H9 (cell line): ENCODE measurements at regions not wholly inside any gene's neighbourhood (a gene's known extent, or its start where the extent isn't known, plus 50 kb on each side); places are given as distances from the start of the nearest gene placed in this dataset.

Experiments used
- DNase-seq: peaks from one replicate; pipeline ENCODE4 v3.0.0-alpha.2; 2017
- H2AFZ ChIP-seq: one replicate; pipeline ENCODE4 v1.6.1; 2013; ENCODE audit warnings: mild to moderate bottlenecking, low read length, control low read depth, moderate library complexity
- H2AK5ac ChIP-seq: 2 replicates; pipeline ENCODE4 v1.6.1; 2013; ENCODE audit warnings: low read length, control low read depth, mixed read lengths; ENCODE audit not compliant: insufficient read length
- H2BK120ac ChIP-seq: one replicate; pipeline ENCODE4 v1.6.1; 2013; ENCODE audit warnings: low read depth, mild to moderate bottlenecking, low read length, control low read depth, inconsistent platforms; ENCODE audit not compliant: poor library complexity, severe bottlenecking
- H2BK12ac ChIP-seq: 2 replicates; pipeline ENCODE4 v1.6.1; 2013; ENCODE audit warnings: low read length, control low read depth, mixed read lengths, low read depth; ENCODE audit not compliant: insufficient read length
- H2BK15ac ChIP-seq: 2 replicates; pipeline ENCODE4 v1.6.1; 2013; ENCODE audit warnings: low read depth, low read length, control low read depth
- H2BK20ac ChIP-seq: one replicate; pipeline ENCODE4 v1.6.1; 2013; ENCODE audit warnings: low read depth, mild to moderate bottlenecking, low read length, control low read depth, inconsistent platforms; ENCODE audit not compliant: poor library complexity, severe bottlenecking
- H2BK5ac ChIP-seq: 2 replicates; pipeline ENCODE4 v1.6.1; 2013; ENCODE audit warnings: low read length, control low read depth, mixed read lengths; ENCODE audit not compliant: insufficient read length
- H3K14ac ChIP-seq: 2 replicates; pipeline ENCODE4 v1.6.1; 2013; ENCODE audit warnings: low read length, control low read depth; ENCODE audit not compliant: insufficient read depth
- H3K18ac ChIP-seq: 2 replicates; pipeline ENCODE4 v1.6.1; 2013; ENCODE audit warnings: low read depth, mild to moderate bottlenecking, mixed read lengths, low read length, control low read depth; ENCODE audit not compliant: insufficient read length
- H3K23ac ChIP-seq: 2 replicates; pipeline ENCODE4 v1.6.1; 2013; ENCODE audit warnings: low read length, control low read depth, mixed read lengths, low read depth; ENCODE audit not compliant: insufficient read length
- H3K23me2 ChIP-seq: 2 replicates; pipeline ENCODE4 v1.6.1; 2013; ENCODE audit warnings: low read depth, mild to moderate bottlenecking, mixed read lengths, low read length, control low read depth; ENCODE audit not compliant: insufficient read length, poor library complexity, severe bottlenecking
- H3K27ac ChIP-seq: 2 replicates; pipeline ENCODE4 v1.5.1; 2013; ENCODE audit warnings: low read length, control low read depth, mixed read lengths, low read depth; ENCODE audit not compliant: insufficient read length
- H3K27me3 ChIP-seq: 2 replicates; pipeline ENCODE4 v1.6.1; 2013; ENCODE audit warnings: low read length, control low read depth, inconsistent platforms; ENCODE audit not compliant: insufficient read depth
- H3K4ac ChIP-seq: 2 replicates; pipeline ENCODE4 v1.6.1; 2013; ENCODE audit warnings: low read depth, mild to moderate bottlenecking, control low read depth, inconsistent platforms, low read length, moderate library complexity
- H3K4me1 ChIP-seq: 2 replicates; pipeline ENCODE4 v1.6.1; 2013; ENCODE audit warnings: low read length, control low read depth, inconsistent platforms; ENCODE audit not compliant: insufficient read depth
- H3K4me2 ChIP-seq: 2 replicates; pipeline ENCODE4 v1.6.1; 2013; ENCODE audit warnings: low read length, control low read depth, mixed read lengths; ENCODE audit not compliant: insufficient read length, insufficient read depth
- H3K56ac ChIP-seq: 2 replicates; pipeline ENCODE4 v1.6.1; 2013; ENCODE audit warnings: low read depth, mild to moderate bottlenecking, mixed read lengths, low read length, control low read depth; ENCODE audit not compliant: insufficient read length
- H3K79me1 ChIP-seq: 2 replicates; pipeline ENCODE4 v1.6.1; 2013; ENCODE audit warnings: low read depth, mild to moderate bottlenecking, moderate library complexity, low read length, control low read depth, inconsistent platforms; ENCODE audit not compliant: insufficient read depth, poor library complexity, severe bottlenecking
- H3K79me2 ChIP-seq: 2 replicates; pipeline ENCODE4 v1.6.1; 2013; ENCODE audit warnings: low read length, control low read depth, inconsistent platforms; ENCODE audit not compliant: insufficient read depth
- H3K9ac ChIP-seq: 2 replicates; pipeline ENCODE4 v1.6.1; 2013; ENCODE audit warnings: low read length, control low read depth, mixed read lengths; ENCODE audit not compliant: insufficient read length; ENCODE audit errors: extremely low read depth
- H3K9me3 ChIP-seq: one replicate; pipeline ENCODE4 v1.6.1; 2013; ENCODE audit warnings: low read depth, low read length, inconsistent platforms; ENCODE audit not compliant: control insufficient read depth
- H3T11ph ChIP-seq: one replicate; pipeline ENCODE4 v1.6.1; 2013; ENCODE audit warnings: mild to moderate bottlenecking, low read length, control low read depth, inconsistent platforms
- H4K20me1 ChIP-seq: one replicate; pipeline ENCODE4 v1.6.1; 2013; ENCODE audit not compliant: control insufficient read depth, insufficient read length, insufficient read depth
- H4K5ac ChIP-seq: 2 replicates; pipeline ENCODE4 v1.6.1; 2013; ENCODE audit warnings: low read depth, mild to moderate bottlenecking, mixed read lengths, low read length, control low read depth; ENCODE audit not compliant: insufficient read length
- H4K8ac ChIP-seq: replicated peaks from 2 replicates; pipeline ENCODE4 v1.6.1; 2013; ENCODE audit warnings: low read length, control low read depth, mixed read lengths, low read depth; ENCODE audit not compliant: insufficient read length
- H4K91ac ChIP-seq: 2 replicates; pipeline ENCODE4 v1.6.1; 2013; ENCODE audit warnings: low read depth, mild to moderate bottlenecking, moderate library complexity, mixed read lengths, low read length, control low read depth; ENCODE audit not compliant: insufficient read length
- H3K27ac Mint-ChIP-seq, 3 experiments: 2 replicates in 2 of 3; 3 replicates in 1 of 3; pipeline ENCODE4 v1.8.0; 2020 to 2021; ENCODE audit warnings: mixed read lengths in 3 of 3, mild to moderate bottlenecking in 1 of 3, moderate library complexity in 1 of 3
- H3K27me3 Mint-ChIP-seq: 2 replicates; pipeline ENCODE4 v1.8.0; 2021; ENCODE audit warnings: low read depth, mild to moderate bottlenecking, moderate library complexity, mixed read lengths
- H3K36me3 Mint-ChIP-seq, 3 experiments: 2 replicates in 2 of 3; 3 replicates in 1 of 3; pipeline ENCODE4 v1.8.0; 2020 to 2021; ENCODE audit warnings: low read depth in 3 of 3, mixed read lengths in 3 of 3; ENCODE audit not compliant: insufficient read depth in 1 of 3
- H3K4me1 Mint-ChIP-seq, 2 experiments: 2 replicates each; pipeline ENCODE4 v1.8.0; 2020; ENCODE audit warnings: mixed read lengths in 2 of 2
- H3K4me3 Mint-ChIP-seq, 2 experiments: 2 replicates in 1 of 2; 3 replicates in 1 of 2; pipeline ENCODE4 v1.8.0; 2020 to 2021; ENCODE audit warnings: mild to moderate bottlenecking in 2 of 2, mixed read lengths in 2 of 2, moderate library complexity in 1 of 2
- H3K9me3 Mint-ChIP-seq, 2 experiments: 2 replicates in 1 of 2; 3 replicates in 1 of 2; pipeline ENCODE4 v1.8.0; 2020; ENCODE audit warnings: mild to moderate bottlenecking in 2 of 2, mixed read lengths in 2 of 2, moderate library complexity in 1 of 2
- WGBS: extraction: QIAGEN DNeasy Blood & Tissue Kit; methylation state at CpG from one replicate; pipeline ENCODE4 v1.1.7; 2013; ENCODE audit warnings: missing lambda C conversion rate, low lambda C conversion rate, mixed read lengths; ENCODE audit not compliant: insufficient read length; ENCODE audit errors: extremely low coverage; 5-methylcytosine and 5-hydroxymethylcytosine counted together
- TF ChIP-seq, protein P1 (sequence below): fragments of 200-600 bp; sonication (generic); conservative IDR thresholded peaks from 3 replicates; pipeline ENCODE4 v1.8.0; 2021; ENCODE audit warnings: antibody characterized with exemption, mild to moderate bottlenecking

GRCh38 chr17:72485596-72485995 is 364.8 kb downstream of the SOX9 start:
- no peak overlapping the region for H3K18ac ChIP-seq
- no CpG with 5 or more reads among the region's 4 CpGs for WGBS
- H4K5ac ChIP-seq: no peak overlapping the region
- H3K4me1 ChIP-seq: no peaks in the 10 kb centered on the region
- H3K9me3 ChIP-seq: no peaks in the 10 kb centered on the region
- H3K27ac ChIP-seq: no peak overlapping the region
- no peaks in the 10 kb centered on the region for H3K79me1 ChIP-seq
- no peaks in the 10 kb centered on the region for H3K23me2 ChIP-seq
- no peaks in the 10 kb centered on the region for H3K79me2 ChIP-seq
- Mint-ChIP-seq H3K4me3 (no peak overlapping the region), H3K9me3 (peaks cover 0 to 15% of the 10 kb centered on the region in 2 experiments; a peak in 2 of 5 replicates), H3K36me3 (peaks cover 0 to 15% (median 2%) of the 10 kb centered on the region in 3 experiments; a peak in 2 of 7 replicates), H3K4me1 (peaks cover 16 to 17% of the 10 kb centered on the region in 2 experiments), H3K27ac (no peak overlapping the region), H3K27me3 (peaks cover 2% of the 10 kb centered on the region)
- H2AFZ ChIP-seq: no peak overlapping the region
- H3K4ac ChIP-seq: no peak overlapping the region
- no peak overlapping the region for H3T11ph ChIP-seq
- H3K9ac ChIP-seq: no peak overlapping the region
- H3K27me3 ChIP-seq: no peaks in the 10 kb centered on the region
- TF ChIP-seq, protein P1, sequence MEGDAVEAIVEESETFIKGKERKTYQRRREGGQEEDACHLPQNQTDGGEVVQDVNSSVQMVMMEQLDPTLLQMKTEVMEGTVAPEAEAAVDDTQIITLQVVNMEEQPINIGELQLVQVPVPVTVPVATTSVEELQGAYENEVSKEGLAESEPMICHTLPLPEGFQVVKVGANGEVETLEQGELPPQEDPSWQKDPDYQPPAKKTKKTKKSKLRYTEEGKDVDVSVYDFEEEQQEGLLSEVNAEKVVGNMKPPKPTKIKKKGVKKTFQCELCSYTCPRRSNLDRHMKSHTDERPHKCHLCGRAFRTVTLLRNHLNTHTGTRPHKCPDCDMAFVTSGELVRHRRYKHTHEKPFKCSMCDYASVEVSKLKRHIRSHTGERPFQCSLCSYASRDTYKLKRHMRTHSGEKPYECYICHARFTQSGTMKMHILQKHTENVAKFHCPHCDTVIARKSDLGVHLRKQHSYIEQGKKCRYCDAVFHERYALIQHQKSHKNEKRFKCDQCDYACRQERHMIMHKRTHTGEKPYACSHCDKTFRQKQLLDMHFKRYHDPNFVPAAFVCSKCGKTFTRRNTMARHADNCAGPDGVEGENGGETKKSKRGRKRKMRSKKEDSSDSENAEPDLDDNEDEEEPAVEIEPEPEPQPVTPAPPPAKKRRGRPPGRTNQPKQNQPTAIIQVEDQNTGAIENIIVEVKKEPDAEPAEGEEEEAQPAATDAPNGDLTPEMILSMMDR: no peak
- H2BK5ac ChIP-seq: no peak overlapping the region
- H2BK12ac ChIP-seq: no peak overlapping the region
- DNase-seq: no peak
- no peaks in the 10 kb centered on the region for H4K20me1 ChIP-seq
- no peak overlapping the region for H3K14ac ChIP-seq
- H2AK5ac ChIP-seq: no peak overlapping the region
- H2BK15ac ChIP-seq: no peak overlapping the region
- no peak overlapping the region for H4K8ac ChIP-seq
- no peak overlapping the region for H2BK20ac ChIP-seq
- H3K4me2 ChIP-seq: no peak overlapping the region
- no peak overlapping the region for H3K23ac ChIP-seq
- no peak overlapping the region for H4K91ac ChIP-seq
- no peak overlapping the region for H2BK120ac ChIP-seq
- no peak overlapping the region for H3K56ac ChIP-seq
